OCI-LY1 (cell line): ENCODE measurements at regions not wholly inside any gene's neighbourhood (a gene's known extent, or its start where the extent isn't known, plus 50 kb on each side); places are given as distances from the start of the nearest gene placed in this dataset.

Source experiments
- H2AFZ ChIP-seq: fragments of 200-600 bp; sonication (generic), shearing (Covaris generic); 2 replicates; pipeline ENCODE4 v1.6.0; 2014; ENCODE audit warnings: antibody characterized with exemption, mild to moderate bottlenecking, low read length
- H3F3A ChIP-seq: fragments of 200-600 bp; sonication (generic), shearing (Covaris generic); 2 replicates; pipeline ENCODE4 v1.6.0; 2014; ENCODE audit warnings: mild to moderate bottlenecking, antibody characterized with exemption, low read length, moderate library complexity; ENCODE audit not compliant: insufficient read depth
- H3K27ac ChIP-seq: fragments of 200-600 bp; sonication (generic); 2 replicates; pipeline ENCODE4 v1.5.1; 2014; ENCODE audit warnings: low read length, mixed run types, mild to moderate bottlenecking, low read depth; ENCODE audit not compliant: poor library complexity, severe bottlenecking
- H3K27me3 ChIP-seq: fragments of 200-600 bp; sonication (generic); 2 replicates; pipeline ENCODE4 v1.6.0; 2014; ENCODE audit warnings: antibody characterized with exemption, mild to moderate bottlenecking, low read length, moderate library complexity; ENCODE audit not compliant: insufficient read depth
- H3K36me3 ChIP-seq: fragments of 200-600 bp; sonication (generic); 2 replicates; pipeline ENCODE4 v1.6.1; 2014; ENCODE audit warnings: mild to moderate bottlenecking, antibody characterized with exemption, low read length, moderate library complexity, mixed read lengths; ENCODE audit not compliant: insufficient read depth
- H3K4me1 ChIP-seq: fragments of 200-600 bp; sonication (generic); 2 replicates; pipeline ENCODE4 v1.5.1; 2014; ENCODE audit warnings: mild to moderate bottlenecking, low read length, moderate library complexity; ENCODE audit not compliant: insufficient read depth, severe bottlenecking
- H3K4me2 ChIP-seq: fragments of 200-600 bp; sonication (generic), shearing (Covaris generic); 2 replicates; pipeline ENCODE4 v1.6.1; 2014; ENCODE audit warnings: low read length
- H3K4me3 ChIP-seq: fragments of 200-600 bp; sonication (generic); 2 replicates; pipeline ENCODE4 v1.5.1; 2014; ENCODE audit warnings: low read length, low read depth, mild to moderate bottlenecking, mixed read lengths; ENCODE audit not compliant: poor library complexity, severe bottlenecking
- H3K79me2 ChIP-seq: fragments of 200-600 bp; shearing (Covaris generic); 2 replicates; pipeline ENCODE4 v1.6.1; 2016; ENCODE audit warnings: mixed run types, low read length, mixed read lengths; ENCODE audit not compliant: insufficient read depth
- H3K9ac ChIP-seq: fragments of 200-600 bp; sonication (generic), shearing (Covaris generic); 2 replicates; pipeline ENCODE4 v1.6.1; 2014; ENCODE audit warnings: mild to moderate bottlenecking, low read length, mixed read lengths
- H3K9me2 ChIP-seq: fragments of 200-600 bp; sonication (generic), shearing (Covaris generic); 2 replicates; pipeline ENCODE4 v1.6.1; 2014; ENCODE audit warnings: low read depth, mild to moderate bottlenecking, low read length, mixed read lengths
- H3K9me3 ChIP-seq: fragments of 200-600 bp; shearing (Covaris generic); 2 replicates; pipeline ENCODE4 v1.6.1; 2014; ENCODE audit warnings: low read length, mixed read lengths
- H4K20me1 ChIP-seq: fragments of 200-600 bp; sonication (generic), shearing (Covaris generic); 2 replicates; pipeline ENCODE4 v1.6.0; 2016; ENCODE audit warnings: mild to moderate bottlenecking, low read length; ENCODE audit not compliant: insufficient read depth
- EZH2 ChIP-seq: fragments of 200-600 bp; sonication (generic), shearing (Covaris generic); IDR thresholded peaks from 2 replicates; pipeline ENCODE4 v1.8.0; 2017; ENCODE audit warnings: borderline replicate concordance, mixed run types, mild to moderate bottlenecking, antibody characterized with exemption, low read length, moderate library complexity, mixed read lengths
- TF ChIP-seq, protein P1 (sequence below): fragments of 200-600 bp; sonication (generic), shearing (Covaris generic); IDR thresholded peaks from 2 replicates; pipeline ENCODE4 v1.5.1; 2017; ENCODE audit warnings: mild to moderate bottlenecking, antibody characterized with exemption, low read length, moderate library complexity, mixed read lengths

DNA sequence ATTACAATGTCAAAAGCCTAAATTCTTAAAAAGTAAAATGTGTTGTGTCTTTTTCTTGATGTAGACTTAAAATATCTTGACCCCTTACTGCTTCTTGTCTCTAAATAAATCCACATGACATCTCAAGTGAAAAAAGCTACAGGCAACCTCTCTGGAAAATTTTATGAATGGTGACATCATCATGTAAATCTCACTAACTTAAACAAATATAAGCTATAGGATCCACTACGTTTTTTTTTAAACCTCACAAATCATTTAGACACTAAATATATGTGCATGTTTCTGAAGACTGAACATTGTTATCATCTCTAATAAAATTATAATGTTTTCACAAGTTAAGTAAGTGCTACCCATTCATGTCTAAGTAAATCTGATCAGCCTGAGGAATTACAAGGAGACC lies 793.7 kb upstream of the PRR20A start:
- TF ChIP-seq, protein P1, sequence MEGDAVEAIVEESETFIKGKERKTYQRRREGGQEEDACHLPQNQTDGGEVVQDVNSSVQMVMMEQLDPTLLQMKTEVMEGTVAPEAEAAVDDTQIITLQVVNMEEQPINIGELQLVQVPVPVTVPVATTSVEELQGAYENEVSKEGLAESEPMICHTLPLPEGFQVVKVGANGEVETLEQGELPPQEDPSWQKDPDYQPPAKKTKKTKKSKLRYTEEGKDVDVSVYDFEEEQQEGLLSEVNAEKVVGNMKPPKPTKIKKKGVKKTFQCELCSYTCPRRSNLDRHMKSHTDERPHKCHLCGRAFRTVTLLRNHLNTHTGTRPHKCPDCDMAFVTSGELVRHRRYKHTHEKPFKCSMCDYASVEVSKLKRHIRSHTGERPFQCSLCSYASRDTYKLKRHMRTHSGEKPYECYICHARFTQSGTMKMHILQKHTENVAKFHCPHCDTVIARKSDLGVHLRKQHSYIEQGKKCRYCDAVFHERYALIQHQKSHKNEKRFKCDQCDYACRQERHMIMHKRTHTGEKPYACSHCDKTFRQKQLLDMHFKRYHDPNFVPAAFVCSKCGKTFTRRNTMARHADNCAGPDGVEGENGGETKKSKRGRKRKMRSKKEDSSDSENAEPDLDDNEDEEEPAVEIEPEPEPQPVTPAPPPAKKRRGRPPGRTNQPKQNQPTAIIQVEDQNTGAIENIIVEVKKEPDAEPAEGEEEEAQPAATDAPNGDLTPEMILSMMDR = no peak
- TF ChIP-seq EZH2 = no peak
- no peak overlapping the region for H3K4me2 ChIP-seq
- H3K79me2 ChIP-seq = no peaks in the 10 kb centered on the region

DNA sequence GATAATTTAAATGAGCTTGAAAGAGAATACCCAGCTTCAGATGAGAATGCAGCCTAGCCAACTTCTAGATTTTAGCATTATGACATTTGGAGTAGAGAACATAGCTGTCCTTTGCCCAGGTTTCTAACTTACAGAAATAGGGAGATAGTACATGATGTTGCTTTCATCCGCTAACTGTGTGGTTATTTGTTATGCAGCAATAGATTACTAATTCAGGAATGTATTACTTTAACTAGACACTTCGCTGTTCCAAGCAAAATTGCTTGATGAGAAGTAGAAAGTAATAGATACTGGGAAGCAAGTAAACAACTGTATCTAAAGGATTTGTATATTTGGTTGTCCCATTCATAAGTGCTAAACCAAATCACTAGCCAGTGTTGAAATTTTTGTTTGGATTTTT lies 790.9 kb upstream of the PRR20A start:
- Histone ChIP-seq H3K4me1 (no peaks in the 10 kb centered on the region), H2AFZ (no peak overlapping the region), H3K9me2 (no peaks in the 10 kb centered on the region), H4K20me1 (no peaks in the 10 kb centered on the region), H3K79me2 (no peaks in the 10 kb centered on the region), H3K9me3 (no peaks in the 10 kb centered on the region), H3F3A (no peaks in the 10 kb centered on the region), H3K4me3 (no peak overlapping the region), H3K9ac (no peak overlapping the region), H3K36me3 (no peaks in the 10 kb centered on the region), H3K27ac (no peak overlapping the region), H3K27me3 (no peaks in the 10 kb centered on the region), H3K4me2 (no peak overlapping the region)
- no peak for TF ChIP-seq EZH2
- TF ChIP-seq, protein P1 = no peak

More for the DNA sequence above, 793.7 kb upstream of the PRR20A start:
- Histone ChIP-seq H3F3A (no peaks in the 10 kb centered on the region), H3K4me1 (no peaks in the 10 kb centered on the region), H3K27ac (no peak overlapping the region), H3K9me2 (no peaks in the 10 kb centered on the region), H3K9me3 (no peaks in the 10 kb centered on the region), H3K27me3 (no peaks in the 10 kb centered on the region), H2AFZ (no peak overlapping the region), H3K9ac (no peak overlapping the region), H4K20me1 (no peaks in the 10 kb centered on the region), H3K4me3 (no peak overlapping the region), H3K36me3 (no peaks in the 10 kb centered on the region)

DNA sequence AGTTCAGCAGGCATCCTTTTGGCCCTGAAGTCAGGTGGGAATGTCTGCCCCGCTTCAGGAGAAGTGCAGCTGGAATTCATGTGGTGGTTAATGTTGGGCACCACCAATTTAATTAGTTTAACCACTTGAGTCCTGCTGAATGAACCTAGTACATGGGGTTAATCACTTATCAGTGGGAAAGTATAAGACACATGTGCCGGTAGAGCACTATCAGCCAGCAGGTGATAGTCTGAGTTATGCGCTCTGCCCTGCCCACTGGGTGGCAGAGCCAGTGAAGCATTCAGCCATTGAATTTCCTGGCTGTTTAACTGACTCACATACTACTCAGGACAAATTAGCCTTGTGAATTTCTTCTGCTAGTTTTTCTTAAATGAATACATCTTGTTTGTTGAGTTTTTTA lies 789.7 kb upstream of the PRR20A start:
- no peak overlapping the region for H3K27ac ChIP-seq
- no peaks in the 10 kb centered on the region for H3K4me1 ChIP-seq
- H3K9ac ChIP-seq = no peak overlapping the region
- H3K27me3 ChIP-seq = no peaks in the 10 kb centered on the region
- H3K36me3 ChIP-seq = no peaks in the 10 kb centered on the region
- H3F3A ChIP-seq = no peaks in the 10 kb centered on the region
- H3K4me3 ChIP-seq = no peak overlapping the region
- no peaks in the 10 kb centered on the region for H3K9me2 ChIP-seq
- H3K79me2 ChIP-seq = no peaks in the 10 kb centered on the region
- no peaks in the 10 kb centered on the region for H3K9me3 ChIP-seq
- no peaks in the 10 kb centered on the region for H4K20me1 ChIP-seq
- H3K4me2 ChIP-seq = no peak overlapping the region
- TF ChIP-seq, protein P1 = no peak
- TF ChIP-seq EZH2 = no peak
- H2AFZ ChIP-seq = no peak overlapping the region
